ENCODE measurements at regions not wholly inside any gene's neighbourhood (a gene's known extent, or its start where the extent isn't known, plus 50 kb on each side); places are given as distances from the start of the nearest gene placed in this dataset.
A peak's percentile ranks its signal among the peaks of the same experiment; 100 is the strongest.

DNA sequence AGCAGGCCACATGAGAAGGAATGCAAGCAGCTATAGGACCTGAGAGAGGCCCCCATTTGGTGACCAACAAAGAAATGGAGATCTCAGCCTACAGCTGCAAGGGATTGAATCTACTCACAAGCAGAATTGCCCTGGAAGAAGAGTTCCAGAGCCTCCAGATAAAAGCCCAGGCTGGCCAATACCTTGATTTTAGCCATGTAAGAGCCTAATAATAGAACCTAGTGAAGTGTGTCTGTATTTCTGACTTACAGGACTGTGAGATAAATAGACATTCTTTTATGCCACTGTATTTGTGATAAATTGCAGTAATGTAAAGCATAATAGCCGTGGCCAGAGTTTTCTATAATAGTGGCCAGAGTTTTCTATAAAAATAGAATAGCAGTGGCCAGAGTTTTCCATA is 254.6 kb downstream of the PYDC2 start:
- Histone ChIP-seq H3K4me3 (no peak overlapping the region), H3K27ac (ENCODE audit: low read depth in 1 of 2, low read length in 1 of 2) (no peak overlapping the region), H3K9me3 (ENCODE audit: control insufficient read depth in 4 of 4, insufficient read depth in 3 of 4, low read length in 3 of 4) (no peaks in the 10 kb centered on the region), H3K9ac (ENCODE audit: insufficient read depth in 1 of 2, low read length in 2 of 2) (no peak overlapping the region), H3K36me3 (ENCODE audit: control insufficient read depth in 4 of 4, insufficient read depth in 4 of 4, low read length in 4 of 4) (no peaks in the 10 kb centered on the region), H3K27me3 (ENCODE audit: control insufficient read depth in 3 of 3, insufficient read depth in 3 of 3, low read length in 2 of 3) (no peaks in the 10 kb centered on the region), H3K4me1 (ENCODE audit: control insufficient read depth in 5 of 5, insufficient read depth in 5 of 5, low read length in 5 of 5) (peaks cover 0 to 7% (median 0%) of the 10 kb centered on the region in 5 donors)
- TF ChIP-seq, protein P1, sequence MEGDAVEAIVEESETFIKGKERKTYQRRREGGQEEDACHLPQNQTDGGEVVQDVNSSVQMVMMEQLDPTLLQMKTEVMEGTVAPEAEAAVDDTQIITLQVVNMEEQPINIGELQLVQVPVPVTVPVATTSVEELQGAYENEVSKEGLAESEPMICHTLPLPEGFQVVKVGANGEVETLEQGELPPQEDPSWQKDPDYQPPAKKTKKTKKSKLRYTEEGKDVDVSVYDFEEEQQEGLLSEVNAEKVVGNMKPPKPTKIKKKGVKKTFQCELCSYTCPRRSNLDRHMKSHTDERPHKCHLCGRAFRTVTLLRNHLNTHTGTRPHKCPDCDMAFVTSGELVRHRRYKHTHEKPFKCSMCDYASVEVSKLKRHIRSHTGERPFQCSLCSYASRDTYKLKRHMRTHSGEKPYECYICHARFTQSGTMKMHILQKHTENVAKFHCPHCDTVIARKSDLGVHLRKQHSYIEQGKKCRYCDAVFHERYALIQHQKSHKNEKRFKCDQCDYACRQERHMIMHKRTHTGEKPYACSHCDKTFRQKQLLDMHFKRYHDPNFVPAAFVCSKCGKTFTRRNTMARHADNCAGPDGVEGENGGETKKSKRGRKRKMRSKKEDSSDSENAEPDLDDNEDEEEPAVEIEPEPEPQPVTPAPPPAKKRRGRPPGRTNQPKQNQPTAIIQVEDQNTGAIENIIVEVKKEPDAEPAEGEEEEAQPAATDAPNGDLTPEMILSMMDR (IDR thresholded peaks at IDR 0.05; ENCODE audit: control extremely low read depth, extremely low read depth): no peak
- 75 to 81% methylated on average over 1 of the region's 1 CpG for WGBS, 2 donors
- no peak for ATAC-seq (ENCODE audit: insufficient read depth, low FRiP score)
- no peak for DNase-seq

DNA sequence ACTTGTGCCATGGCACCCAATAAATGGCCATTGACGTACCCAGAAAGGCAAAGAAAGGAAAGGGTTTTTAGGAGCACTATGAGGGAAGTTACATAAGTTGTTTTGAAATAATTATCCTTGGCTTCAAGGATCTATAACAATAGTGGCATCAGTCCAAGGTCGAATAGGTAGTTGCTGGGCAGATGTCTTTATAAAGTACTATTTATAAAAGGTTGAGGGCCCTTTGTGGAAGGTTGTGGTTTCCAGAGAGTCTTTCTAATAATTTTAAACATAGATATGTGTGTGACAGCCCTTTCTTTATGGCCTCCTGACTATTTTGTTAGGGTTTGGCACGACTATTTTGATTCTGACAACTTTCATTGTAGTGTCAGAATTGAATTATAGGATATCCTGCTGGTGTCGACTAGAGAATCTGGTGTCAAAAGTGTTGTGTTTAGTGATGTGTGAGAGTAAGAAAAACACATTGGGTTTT is 260.5 kb downstream of the PYDC2 start:
- Histone ChIP-seq H3K27me3 (ENCODE audit: control insufficient read depth in 3 of 3, insufficient read depth in 3 of 3, low read length in 2 of 3) (no peaks in the 10 kb centered on the region), H3K4me1 (ENCODE audit: control insufficient read depth in 5 of 5, insufficient read depth in 5 of 5, low read length in 5 of 5) (peaks cover 0 to 8% (median 5%) of the 10 kb centered on the region in 5 donors), H3K9me3 (ENCODE audit: control insufficient read depth in 4 of 4, insufficient read depth in 3 of 4, low read length in 3 of 4) (no peaks in the 10 kb centered on the region), H3K27ac (ENCODE audit: low read depth in 1 of 2, low read length in 1 of 2) (no peak overlapping the region), H3K9ac (ENCODE audit: insufficient read depth in 1 of 2, low read length in 2 of 2) (no peak overlapping the region), H3K36me3 (ENCODE audit: control insufficient read depth in 4 of 4, insufficient read depth in 4 of 4, low read length in 4 of 4) (no peaks in the 10 kb centered on the region), H3K4me3 (no peak overlapping the region)
- ATAC-seq (ENCODE audit: insufficient read depth, low FRiP score) (no peak), DNase-seq (peak in 1 of 3 donors; percentile 72)
- WGBS, 2 donors: 29 to 31% methylated on average over 4 of the region's 4 CpGs
- TF ChIP-seq, protein P1 (IDR thresholded peaks at IDR 0.05; ENCODE audit: control extremely low read depth, extremely low read depth): no peak

DNA sequence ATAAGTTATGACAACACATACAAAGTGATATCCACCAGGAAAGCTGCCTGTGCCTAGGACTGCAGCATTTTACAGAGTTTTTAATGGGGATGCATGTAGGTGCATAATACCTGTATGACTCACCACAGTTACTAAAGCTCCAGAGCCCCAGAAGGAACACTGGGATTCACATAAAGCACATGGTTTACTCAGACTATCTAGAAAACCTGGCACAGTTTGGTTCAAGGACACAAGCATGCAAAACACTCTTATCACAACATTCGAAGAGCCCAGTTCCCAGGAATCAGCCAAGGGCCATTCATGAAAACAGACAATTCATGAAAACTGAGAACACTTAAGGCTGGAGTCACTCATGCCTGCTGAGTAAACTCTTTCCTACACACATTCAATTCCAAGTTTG is 261.0 kb downstream of the PYDC2 start:
- peak; percentile 45 to 82 (median 81) for DNase-seq
- peak overlapping the region in 1 of 2 donors; percentile 40 for H3K27ac ChIP-seq (ENCODE audit: low read depth in 1 of 2, low read length in 1 of 2)
- H3K27me3 ChIP-seq (ENCODE audit: control insufficient read depth in 3 of 3, insufficient read depth in 3 of 3, low read length in 2 of 3): no peaks in the 10 kb centered on the region
- H3K4me1 ChIP-seq (ENCODE audit: control insufficient read depth in 5 of 5, insufficient read depth in 5 of 5, low read length in 5 of 5): peaks cover 0 to 8% (median 5%) of the 10 kb centered on the region in 5 donors
- ATAC-seq (ENCODE audit: insufficient read depth, low FRiP score): no peak
- TF ChIP-seq, protein P1 (IDR thresholded peaks at IDR 0.05; ENCODE audit: control extremely low read depth, extremely low read depth): no peak
- WGBS, 2 donors: 18 to 31% methylated on average over 1 of the region's 1 CpG
- no peak overlapping the region for H3K9ac ChIP-seq (ENCODE audit: insufficient read depth in 1 of 2, low read length in 2 of 2)
- no peaks in the 10 kb centered on the region for H3K9me3 ChIP-seq (ENCODE audit: control insufficient read depth in 4 of 4, insufficient read depth in 3 of 4, low read length in 3 of 4)
- H3K4me3 ChIP-seq: no peak overlapping the region
- H3K36me3 ChIP-seq (ENCODE audit: control insufficient read depth in 4 of 4, insufficient read depth in 4 of 4, low read length in 4 of 4): no peaks in the 10 kb centered on the region

DNA sequence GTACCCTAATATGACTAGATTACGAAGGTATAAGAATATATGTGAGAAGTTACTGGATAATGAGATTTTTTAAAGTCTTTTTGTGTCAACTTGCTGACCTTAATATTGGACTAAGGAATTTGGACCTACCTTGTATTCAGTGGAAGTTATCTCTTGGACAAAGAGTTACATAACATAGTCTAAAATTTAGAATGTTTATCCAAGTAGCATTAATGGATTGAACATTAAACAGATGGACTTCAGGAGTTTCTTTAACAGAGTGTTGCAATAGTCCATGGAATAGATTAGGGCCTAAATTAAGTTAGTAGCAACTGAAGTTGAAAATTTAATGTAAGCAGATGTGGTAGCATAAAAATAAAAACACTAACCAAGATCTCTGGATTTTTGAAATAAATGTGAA is 266.4 kb downstream of the PYDC2 start:
- no peaks in the 10 kb centered on the region for H3K9me3 ChIP-seq (ENCODE audit: control insufficient read depth in 4 of 4, insufficient read depth in 3 of 4, low read length in 3 of 4)
- H3K4me1 ChIP-seq (ENCODE audit: control insufficient read depth in 5 of 5, insufficient read depth in 5 of 5, low read length in 5 of 5): no peaks in the 10 kb centered on the region
- TF ChIP-seq, protein P1 (IDR thresholded peaks at IDR 0.05; ENCODE audit: control extremely low read depth, extremely low read depth): no peak
- H3K36me3 ChIP-seq (ENCODE audit: control insufficient read depth in 4 of 4, insufficient read depth in 4 of 4, low read length in 4 of 4): no peaks in the 10 kb centered on the region
- no peak for DNase-seq
- no peaks in the 10 kb centered on the region for H3K27me3 ChIP-seq (ENCODE audit: control insufficient read depth in 3 of 3, insufficient read depth in 3 of 3, low read length in 2 of 3)
- no peak for ATAC-seq (ENCODE audit: insufficient read depth, low FRiP score)
- no peak overlapping the region for H3K9ac ChIP-seq (ENCODE audit: insufficient read depth in 1 of 2, low read length in 2 of 2)
- no peak overlapping the region for H3K4me3 ChIP-seq
- WGBS, 2 donors: 67 to 90% methylated on average over 1 of the region's 1 CpG
- H3K27ac ChIP-seq (ENCODE audit: low read depth in 1 of 2, low read length in 1 of 2): no peak overlapping the region
